NCI-H187 treated with DMSO at 0.1 percent for 48 hours (cell line): ENCODE measurements at regions not wholly inside any gene's neighbourhood (a gene's known extent, or its start where the extent isn't known, plus 50 kb on each side); places are given as distances from the start of the nearest gene placed in this dataset.
"Not testable (repeated sequence)": the region's sequence is repeated elsewhere in the genome, so short reads cannot be mapped to it uniquely, and the experiment has no call there.

ENCODE experiments used
- DNase-seq: peaks from one replicate; lab custom pipeline; 2025; lab: John Stamatoyannopoulos, UW

DNA sequence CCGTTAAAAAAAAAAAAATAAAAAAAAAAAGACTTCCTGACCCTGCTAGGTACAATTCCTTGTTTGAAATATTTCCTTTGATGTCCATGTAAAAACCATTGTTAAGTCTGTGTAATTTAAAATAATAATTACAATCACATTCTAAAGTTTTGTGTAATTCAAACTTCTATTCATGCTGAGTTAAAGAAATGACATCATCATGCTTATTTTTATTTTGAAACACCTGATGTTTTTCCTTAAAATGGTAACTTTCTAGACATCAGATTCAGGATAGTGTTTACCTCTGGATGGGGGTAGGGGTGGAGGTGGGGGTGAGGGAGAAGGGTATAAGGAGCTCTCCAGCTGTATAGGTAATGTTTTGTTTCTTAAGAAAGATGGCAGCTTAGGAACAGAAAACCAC lies 92.8 kb downstream of the ADCYAP1 start:
- no peak for DNase-seq

DNA sequence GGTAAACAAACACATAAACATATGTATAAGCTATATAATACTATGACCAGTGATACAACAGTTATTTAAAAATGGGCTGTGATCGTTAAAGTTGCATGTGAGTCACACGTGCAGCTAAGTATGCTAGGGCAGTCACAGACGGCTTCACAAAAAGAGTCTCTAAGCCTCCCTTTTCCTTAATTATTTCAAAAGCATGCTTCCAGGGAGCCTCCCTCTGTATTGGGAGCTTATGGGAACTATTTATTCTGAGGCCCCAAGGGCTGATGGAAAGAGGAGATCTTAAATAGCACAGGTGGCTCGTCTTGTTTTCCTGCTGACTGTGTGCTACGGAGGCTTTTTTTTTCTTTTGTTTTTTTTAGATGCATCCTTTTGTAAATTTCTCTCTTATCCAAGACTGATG lies 94.3 kb downstream of the ADCYAP1 start:
- DNase-seq = no peak

DNA sequence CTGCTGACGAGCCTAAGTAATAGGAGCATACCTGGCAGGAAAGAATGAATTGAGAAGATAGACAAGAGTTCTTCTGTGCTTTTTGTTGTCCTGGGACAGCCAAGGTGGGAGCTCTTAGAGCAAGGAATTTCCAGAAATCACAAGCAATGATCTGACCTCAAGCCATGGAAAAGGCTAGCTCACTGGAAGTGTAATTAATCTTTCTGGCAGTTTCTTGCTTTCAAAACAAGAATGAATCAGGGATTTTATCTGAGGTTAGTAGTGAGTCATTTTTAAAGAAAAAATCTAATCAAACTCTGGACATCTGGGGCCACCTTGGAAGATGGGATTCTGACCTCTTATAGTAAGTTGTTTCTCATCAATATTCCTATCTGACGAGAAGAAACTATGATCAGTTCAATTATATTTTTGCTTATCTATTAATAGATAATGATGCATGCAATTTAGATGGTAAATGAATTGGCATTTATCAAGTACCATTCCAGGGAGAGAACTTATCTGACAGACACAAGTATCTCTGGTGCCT lies 98.0 kb downstream of the ADCYAP1 start:
- no peak for DNase-seq

DNA sequence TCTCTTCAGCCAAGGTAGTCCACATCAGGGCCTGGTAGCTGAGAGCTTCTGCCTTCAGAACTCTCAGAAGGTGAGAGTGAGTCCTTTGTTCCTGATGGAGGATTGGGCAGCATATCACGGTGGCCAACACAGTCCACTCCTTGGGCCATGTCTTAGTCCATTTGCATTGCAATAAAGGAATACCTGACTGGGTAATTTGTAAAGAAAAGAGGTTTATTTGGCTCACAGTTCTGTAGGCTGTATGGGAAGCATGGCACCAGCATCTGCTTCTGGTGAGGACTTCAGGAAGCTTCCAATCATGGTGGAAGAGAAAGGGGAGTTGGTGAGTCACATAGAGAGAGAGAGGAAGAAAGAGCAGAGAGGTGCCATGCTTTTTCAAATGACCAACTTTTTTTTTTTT lies 98.8 kb downstream of the ADCYAP1 start:
- DNase-seq = no peak

DNA sequence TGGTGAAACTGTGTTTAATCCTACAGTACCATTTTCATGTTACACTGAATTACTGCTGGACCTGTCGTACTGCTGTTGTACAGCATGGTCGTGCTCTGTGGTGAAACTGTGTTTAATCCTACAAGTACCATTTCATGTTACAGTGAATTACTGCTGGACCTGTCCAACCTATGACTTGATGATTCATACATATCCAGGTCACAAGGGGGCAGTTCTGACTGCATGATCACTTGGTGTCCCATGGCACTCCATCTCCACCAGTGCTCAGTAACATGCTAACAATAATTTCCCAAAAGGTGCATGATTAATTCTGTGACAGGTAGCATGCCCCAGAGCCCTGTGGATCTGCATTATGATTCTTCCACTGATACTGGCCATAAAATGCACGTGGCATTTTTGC lies 101.6 kb downstream of the ADCYAP1 start:
- no peak for DNase-seq

DNA sequence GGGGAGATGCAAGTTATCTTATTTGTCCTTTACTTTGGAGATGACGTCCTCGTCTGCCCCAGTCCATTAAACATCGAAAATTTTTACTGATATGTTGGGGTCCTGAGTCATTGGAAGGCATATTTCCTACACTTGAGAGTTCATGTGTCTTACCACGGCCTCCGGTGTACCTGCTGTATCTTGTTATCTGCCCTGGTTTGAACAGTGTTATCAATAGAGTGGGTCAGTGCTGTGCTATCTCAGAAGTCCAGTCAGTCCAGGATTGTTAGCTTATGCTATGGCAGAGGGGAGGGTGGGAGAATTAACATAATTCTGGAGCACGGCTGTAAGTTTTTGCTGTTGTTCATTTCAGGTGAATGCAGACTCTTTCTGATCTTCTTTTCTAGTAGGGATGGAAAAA lies 102.3 kb downstream of the ADCYAP1 start:
- no peak for DNase-seq

DNA sequence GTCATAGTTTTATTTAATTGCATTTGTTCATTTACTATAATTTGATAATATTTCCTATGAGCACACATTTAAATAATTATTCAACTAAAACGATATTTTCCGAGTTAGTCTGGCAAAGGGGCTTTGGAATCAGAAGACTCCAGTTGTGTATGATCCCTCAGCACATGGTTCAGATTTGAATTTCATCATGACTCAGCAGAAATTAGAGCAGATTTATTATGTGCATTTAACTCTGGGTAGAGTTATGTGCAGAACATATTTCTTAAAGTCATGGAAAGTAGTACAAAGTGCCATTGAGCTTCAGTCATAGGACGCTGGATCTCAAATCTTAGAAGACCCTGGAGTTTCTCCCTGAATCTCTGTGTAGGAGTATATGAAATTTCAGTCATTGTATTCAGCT lies 106.7 kb downstream of the ADCYAP1 start:
- DNase-seq = no peak

DNA sequence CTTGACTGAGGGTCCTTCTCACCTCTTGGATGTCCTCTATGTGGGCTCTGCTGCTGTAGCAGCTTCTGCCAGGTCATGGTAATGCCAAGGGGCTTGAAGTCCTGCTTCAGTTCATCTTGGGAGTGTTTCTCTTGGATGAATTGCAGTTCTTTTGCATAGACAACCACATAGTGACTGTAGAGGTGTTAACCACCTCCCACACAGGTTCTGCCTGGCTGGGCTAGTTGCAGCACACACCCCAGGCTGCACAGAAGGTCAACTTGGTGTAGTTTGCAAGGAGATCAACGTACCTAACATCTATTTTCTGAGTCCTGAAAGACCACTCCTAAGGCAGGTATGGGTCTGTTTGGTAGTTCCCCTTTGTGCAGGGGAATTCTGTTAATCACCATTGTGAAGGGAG lies 108.1 kb downstream of the ADCYAP1 start:
- no peak for DNase-seq

DNA sequence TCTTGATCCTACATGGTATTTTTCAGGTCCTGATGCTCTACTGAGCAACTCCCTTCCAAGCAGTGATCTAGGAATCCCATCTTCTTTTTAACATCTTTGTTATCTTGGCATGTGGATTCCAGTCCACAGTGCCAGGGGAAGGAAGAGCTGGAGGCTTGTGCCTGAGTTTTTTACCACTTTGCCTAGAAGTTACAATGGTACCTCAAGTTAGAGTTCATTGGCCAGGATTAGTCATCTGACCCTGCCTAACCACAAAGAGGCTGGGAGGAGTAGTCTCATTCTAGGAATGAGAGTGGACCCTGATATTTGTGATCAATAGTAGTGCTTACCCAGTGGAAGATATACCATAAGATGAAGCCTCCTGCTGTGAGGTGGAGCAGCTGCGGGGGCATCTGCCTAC lies 109.3 kb downstream of the ADCYAP1 start:
- DNase-seq = no peak

DNA sequence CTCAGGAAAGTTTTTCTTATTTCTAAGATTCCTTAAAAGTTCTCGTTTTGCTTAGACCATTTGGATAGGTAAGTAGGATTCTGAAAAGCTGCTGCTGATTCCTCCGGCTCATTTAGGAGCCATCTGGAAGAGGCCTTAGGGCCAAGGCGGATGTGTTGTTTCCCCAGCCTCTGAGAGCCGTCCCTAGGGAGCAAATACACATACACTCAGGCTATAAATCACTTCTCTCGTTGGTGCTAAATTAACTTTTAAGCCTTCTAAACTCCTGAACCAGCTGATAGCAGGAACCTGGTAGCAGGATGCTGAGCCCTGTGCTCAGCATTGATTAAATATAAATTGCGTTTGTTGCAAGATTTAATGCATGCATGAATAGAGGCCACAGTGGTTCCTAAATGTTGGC lies 109.8 kb downstream of the ADCYAP1 start:
- peak; percentile 31 for DNase-seq

DNA sequence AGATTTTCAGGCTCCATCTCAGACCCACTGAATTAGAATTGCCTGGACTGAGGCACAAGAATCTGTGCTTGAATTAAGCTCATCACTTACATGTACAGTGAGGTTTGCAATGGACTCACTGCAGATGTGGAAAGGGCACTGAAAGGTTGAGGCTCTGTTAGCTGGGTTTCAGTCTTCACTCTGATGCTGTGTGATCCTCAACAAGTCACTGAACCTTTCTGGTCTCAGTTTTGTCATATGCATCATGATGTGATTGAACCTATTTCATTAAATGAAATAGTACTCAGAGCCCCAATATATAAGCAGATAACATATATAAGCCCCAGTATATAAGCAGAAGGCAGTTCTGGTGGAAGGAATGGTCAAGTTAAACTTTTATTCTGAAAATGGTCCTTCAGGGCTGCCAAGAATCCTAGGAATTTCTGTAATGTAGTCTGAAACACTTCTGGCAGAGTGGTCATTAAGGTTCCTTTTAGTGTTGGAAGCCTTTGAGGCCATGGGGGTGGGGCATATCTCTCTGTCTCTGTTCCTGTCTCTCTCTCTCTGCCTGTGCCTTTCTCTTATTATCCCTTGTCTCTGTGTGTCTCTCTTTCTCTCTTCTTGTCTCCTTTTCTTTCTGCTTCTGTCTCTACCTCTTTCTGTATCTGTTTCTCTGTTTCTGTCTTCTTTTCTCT lies 110.4 kb downstream of the ADCYAP1 start:
- DNase-seq = no peak

DNA sequence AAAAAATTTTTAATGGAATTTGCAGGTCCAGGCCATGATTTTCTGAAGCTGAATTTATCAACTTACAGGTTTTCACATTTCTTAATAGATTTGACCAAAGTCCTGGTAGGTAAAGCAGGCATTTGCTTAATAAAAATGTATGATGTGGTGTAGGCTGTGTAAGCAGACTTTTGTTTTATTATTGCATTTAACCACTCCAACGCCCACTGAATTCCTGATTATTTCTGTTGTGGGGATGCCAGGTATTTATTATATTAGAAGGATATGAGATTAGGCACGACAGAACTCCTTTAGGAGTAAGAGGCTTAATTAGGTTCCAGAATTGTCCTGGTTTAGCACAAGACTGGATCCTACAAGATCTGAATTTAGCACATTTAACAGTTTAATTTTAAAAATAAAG lies 111.1 kb downstream of the ADCYAP1 start:
- no peak for DNase-seq

DNA sequence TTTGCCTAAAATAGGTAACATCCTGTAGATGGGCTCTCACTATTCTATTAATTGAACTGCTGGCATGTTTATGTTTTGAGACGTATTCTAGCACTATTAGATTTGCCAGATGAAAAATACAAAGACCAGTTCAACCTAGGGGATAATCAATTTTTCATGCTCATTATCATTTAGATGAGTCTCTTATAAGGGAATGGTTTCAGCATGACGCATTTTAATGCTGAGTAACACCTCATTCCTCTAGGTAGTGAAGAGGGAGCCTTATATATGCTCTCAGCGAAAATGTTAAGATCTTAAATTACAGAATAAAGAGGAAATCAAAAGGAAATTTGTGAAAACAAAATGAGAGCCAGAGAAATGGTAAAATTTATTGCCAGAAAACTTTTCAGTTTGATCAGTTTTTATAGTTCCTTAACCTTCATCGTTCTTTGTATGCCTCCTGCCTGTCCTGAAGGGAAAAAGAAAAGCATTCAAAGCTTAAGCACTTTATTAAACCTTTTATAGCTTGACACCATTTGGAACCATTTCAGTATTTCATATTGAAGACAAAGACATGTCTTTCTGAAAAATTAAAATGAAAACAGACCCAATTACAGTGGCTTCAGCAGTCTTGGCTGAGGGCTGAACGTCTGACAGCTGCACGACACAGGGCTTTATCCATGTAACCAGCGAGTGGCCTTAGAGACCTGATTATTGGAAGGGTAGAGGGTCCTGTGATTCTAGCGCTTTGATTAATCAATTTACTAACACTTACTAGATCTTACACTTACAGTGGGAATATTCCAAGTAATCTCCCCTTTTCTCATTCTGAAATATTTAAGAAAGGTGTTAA lies 112.8 kb downstream of the ADCYAP1 start:
- DNase-seq = no peak

DNA sequence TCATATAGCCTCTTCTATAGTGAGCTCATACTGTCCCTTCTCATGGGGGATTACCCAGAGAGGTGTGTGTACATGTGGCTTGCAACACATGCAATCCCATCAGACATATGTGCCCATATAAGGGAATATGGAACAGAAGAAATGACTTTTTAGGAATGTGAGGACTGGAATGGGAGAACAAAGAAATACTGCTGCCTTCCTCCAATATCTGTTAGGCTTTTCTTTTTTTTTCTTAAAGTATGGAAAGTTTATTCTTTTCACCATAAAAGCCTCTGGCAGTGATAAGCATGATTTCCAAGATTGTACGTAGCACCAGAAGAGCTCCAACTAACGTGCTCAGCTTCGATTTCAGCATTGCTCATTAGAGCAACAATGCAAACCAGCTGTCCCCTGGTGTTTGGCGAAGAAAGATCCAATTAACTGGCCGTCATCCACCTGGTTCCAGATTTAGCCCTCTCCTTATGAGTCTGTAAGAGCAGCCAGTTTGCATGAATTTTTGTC lies 113.6 kb downstream of the ADCYAP1 start:
- no peak for DNase-seq

DNA sequence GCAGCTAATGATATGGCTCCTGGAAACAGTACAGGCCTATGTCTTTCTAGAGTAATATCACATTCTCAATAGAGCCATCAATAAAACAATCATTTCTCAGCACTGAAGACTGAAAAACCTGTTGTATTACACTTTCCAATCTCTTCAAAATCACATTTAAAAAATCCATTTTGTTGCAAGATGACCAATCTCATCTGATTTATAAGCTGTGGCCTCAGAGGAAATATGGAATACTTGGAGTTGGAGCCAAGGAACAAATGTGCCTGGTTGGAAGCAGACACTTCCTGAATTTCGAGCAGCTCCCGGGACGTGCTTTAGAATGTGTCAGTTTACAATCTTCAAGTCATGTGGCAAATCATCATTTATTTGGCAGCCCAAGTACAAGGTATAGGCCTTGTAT lies 114.5 kb downstream of the ADCYAP1 start:
- no peak for DNase-seq

DNA sequence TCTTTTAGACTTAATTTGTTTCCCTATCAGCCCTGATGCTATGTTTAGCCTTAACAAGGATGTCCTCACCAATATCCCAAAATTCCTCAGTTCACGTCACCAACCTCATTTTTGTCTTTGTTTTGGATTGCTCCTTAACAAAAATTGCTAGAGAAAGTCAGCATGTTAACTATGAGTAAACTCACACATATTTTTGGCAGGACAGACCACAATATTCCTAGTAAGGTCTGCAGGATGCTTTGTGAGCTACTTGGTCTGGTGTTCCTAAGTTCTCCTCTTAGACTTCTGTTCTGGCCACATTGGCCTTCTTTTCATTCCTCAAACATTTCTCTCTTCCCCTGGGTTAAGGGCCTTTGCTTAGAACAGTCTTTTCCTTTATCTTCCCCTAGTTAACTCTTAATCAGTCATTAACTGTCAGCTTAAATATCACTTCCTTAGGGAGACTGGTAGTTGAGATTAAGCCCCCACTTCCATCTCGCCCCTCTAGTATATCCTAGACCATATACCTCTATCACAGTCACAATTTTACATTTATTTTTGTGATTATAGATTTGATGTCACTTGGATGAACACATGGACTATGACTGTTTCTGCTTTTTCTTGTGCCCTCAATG lies 116.2 kb downstream of the ADCYAP1 start:
- no peak for DNase-seq

DNA sequence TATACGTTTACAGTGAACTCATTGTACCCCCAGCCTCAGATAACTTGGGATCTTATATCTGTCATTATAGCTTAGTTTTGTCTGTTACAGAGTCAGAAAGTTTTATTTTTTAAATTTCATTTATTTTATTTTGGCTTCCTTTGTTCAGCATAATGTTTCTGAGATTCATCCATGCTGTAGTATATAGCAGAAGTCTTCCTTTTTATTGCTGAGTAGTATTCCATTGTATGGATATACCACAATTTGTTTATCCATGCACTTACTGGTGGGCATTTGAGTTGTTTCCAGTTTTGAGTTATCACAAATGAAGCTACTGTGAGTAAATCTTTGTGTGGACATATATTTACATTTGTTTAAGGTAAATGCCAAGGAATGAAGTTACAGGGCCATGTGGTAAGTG lies 122.3 kb downstream of the ADCYAP1 start:
- no peak for DNase-seq

DNA sequence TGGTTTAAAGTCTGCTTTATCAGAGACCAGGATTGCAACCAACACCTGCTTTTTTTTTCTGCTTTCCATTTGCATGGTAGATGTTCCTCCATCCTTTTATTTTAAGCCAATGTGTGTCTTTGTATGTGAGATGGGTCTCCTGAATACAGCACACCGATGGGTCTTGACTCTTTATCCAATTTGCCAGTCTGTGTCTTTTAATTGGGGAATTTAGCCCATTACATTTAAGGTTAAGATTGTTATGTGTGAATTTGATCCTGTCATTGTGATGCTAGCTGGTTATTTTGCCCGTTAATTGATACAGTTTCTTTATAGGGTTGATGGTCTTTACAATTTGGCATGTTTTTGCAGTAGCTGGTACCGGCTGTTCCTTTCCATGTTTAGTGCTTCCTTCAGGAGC lies 128.4 kb downstream of the ADCYAP1 start:
- not testable (repeated sequence) for DNase-seq

DNA sequence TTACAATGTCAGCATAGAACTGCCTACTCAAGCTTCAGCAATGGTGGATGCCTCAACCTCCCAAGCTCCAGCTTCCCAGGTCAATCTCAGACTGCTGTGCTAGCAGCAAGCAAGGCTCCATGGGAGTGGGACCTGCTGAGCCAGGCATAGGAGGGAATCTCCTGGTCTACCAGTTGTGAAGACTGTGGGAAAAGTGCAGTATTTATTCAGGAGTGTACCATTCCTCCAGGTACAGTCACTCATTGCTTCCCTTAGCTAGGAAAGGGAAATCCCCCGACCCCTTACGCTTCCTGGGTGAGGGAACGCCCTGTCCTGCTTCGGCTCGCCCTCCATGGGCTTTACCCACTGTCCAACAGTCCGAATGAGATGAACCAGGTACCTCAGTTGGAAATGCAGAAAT lies 130.3 kb downstream of the ADCYAP1 start:
- DNase-seq = no peak

DNA sequence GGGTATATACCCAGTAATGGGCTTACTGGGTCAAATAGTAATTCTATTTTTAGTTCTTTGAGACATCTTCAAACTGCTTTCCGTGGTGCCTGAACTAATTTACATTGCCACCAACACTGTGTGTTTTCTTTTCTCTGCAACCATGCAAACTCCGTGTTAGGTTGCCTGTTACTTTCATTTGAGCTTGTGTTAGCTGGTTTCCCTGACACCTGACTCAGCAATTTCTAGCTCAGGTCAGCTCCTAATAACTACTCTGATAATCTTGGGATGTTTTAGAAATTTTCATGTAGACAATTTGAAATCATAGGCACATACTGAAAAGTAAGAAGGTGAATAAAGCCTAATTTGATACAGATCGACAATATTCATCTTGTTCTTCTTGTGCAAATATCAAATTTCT lies 132.3 kb downstream of the ADCYAP1 start:
- no peak for DNase-seq

DNA sequence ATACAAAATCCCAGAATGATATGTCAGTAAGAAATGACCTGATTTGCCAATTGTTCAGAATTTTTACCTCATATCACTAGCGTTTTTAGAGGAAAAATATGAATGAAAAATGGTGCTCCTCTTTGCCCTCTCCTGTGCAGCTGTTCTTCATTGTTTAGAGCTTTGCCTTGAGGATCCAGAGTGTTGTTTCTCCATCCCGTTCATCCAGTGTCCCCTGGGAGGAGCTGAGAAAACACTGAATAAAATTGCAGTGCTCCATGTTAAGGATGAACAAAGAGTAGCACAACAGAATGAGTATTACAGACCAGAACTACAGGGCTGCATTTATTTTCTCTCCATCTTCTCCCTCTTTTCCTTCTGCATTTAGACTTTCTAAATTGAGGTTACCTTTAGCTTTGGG lies 133.1 kb downstream of the ADCYAP1 start:
- DNase-seq = no peak

DNA sequence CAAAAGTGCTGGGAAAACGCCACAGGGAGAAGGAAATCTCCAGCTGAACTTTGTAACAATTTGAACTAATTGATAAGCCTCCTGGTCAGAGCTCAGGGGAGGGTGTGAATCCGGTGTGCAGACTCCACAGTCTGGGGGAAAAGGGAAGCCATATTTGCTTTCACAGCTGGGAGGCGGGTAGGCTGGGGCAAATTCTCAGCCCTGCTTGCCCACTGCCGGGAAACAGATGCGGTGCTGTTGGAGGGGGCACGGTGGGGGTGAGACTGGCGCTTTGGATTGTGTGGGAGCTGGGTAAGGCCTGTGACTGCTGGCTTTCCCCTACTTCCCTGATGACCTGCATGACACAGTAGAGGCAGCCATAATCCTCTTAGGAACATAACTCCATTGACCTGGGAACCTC lies 134.8 kb downstream of the ADCYAP1 start:
- no peak for DNase-seq

DNA sequence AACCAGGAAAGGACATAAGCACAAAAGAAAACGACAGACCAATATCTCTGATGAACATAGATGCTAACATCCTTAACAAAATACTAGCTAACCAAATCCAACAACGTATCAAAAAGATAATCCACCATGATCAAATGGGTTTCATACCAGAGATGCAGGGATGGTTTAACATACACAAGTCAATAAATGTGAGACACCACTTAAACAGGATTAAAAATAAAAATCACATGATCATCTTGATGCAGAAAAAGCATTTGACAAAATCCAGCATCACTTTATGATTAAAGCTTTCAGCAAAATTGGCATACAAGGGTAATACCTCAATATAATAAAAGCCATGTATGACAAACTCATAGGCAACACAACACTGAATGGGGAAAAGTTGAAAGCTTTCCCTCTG lies 138.4 kb downstream of the ADCYAP1 start:
- DNase-seq = not testable (repeated sequence)
